Activated CD4-positive, alpha-beta T cell treated with anti-CD3 and anti-CD28 coated beads, Interleukin-2, amount 10 ng/mL, durations not matched to agents 24 days and 14 days (primary cell): ENCODE measurements at regions not wholly inside any gene's neighbourhood (a gene's known extent, or its start where the extent isn't known, plus 50 kb on each side); places are given as distances from the start of the nearest gene placed in this dataset.

Experiments
- DNase-seq: peaks from one replicate; pipeline ENCODE4 v3.0.0; 2022
- H3K27ac Mint-ChIP-seq: one replicate; pipeline ENCODE4 v1.8.0; 2022; ENCODE audit warnings: mild to moderate bottlenecking, mixed read lengths
- H3K27me3 Mint-ChIP-seq: one replicate; pipeline ENCODE4 v1.8.0; 2022; ENCODE audit warnings: mixed read lengths
- H3K36me3 Mint-ChIP-seq: one replicate; pipeline ENCODE4 v1.8.0; 2022; ENCODE audit warnings: low read depth, mild to moderate bottlenecking, mixed read lengths
- H3K4me1 Mint-ChIP-seq: one replicate; pipeline ENCODE4 v1.8.0; 2021; ENCODE audit warnings: mixed read lengths
- H3K4me3 Mint-ChIP-seq: one replicate; pipeline ENCODE4 v1.8.0; 2022; ENCODE audit warnings: mild to moderate bottlenecking, moderate library complexity, mixed read lengths
- H3K9me3 Mint-ChIP-seq: one replicate; pipeline ENCODE4 v1.8.0; 2021; ENCODE audit warnings: mixed read lengths
- intact Hi-C: fragments of 100-400 bp; cut with micrococcal nuclease; formaldehyde crosslinking; loops from one replicate; pipeline ENCODE4 v1.15.1; 2023

DNA sequence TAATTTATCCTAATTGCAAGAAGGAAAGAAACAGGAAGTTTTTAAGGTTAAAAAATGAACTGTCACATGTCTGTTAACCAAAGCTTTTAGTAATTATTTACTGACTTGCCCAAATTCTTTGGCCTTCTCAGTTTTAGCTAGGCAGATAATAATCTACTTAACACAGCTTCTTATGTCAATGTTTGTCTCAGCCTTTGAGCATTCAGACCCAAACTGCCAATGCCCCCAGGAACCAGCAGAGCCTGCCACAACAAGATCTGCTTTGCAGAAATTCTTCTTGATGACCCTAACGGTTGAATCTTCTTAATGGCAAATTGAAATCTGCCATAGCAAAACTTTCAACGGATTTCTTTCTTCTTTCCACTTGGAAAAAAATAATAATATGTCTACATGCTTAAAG, 792.4 kb upstream of the ADGRL2 start:
- H3K4me1 Mint-ChIP-seq: no peaks in the 10 kb centered on the region
- H3K9me3 Mint-ChIP-seq: no peaks in the 10 kb centered on the region
- no peaks in the 10 kb centered on the region for H3K27me3 Mint-ChIP-seq
- no peaks in the 10 kb centered on the region for H3K36me3 Mint-ChIP-seq
- DNase-seq: no peak
- H3K27ac Mint-ChIP-seq: no peak overlapping the region
- intact Hi-C loops: no loop called here
- H3K4me3 Mint-ChIP-seq: no peak overlapping the region

DNA sequence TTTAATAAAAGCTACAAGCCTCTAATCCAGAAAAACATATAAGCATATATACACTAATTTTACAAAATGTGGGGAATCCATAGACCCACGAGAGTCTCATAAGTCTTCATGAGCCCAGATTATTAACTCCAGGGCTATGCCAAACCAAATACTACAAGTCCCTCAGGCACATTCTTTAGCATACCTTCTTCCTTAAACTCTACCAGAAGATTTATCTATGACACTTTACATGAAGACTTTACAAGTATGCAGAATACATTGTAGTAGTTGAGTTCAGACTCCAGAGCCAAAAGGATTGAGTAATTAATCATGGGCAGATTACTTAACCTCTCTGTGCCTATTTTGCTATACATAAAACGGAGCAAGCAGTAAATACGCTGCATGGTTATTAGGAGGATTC, 793.7 kb upstream of the ADGRL2 start:
- DNase-seq: no peak
- no peak overlapping the region for H3K4me3 Mint-ChIP-seq
- H3K9me3 Mint-ChIP-seq: no peaks in the 10 kb centered on the region
- H3K36me3 Mint-ChIP-seq: no peaks in the 10 kb centered on the region
- intact Hi-C loops: no loop called here
- H3K4me1 Mint-ChIP-seq: no peaks in the 10 kb centered on the region
- no peak overlapping the region for H3K27ac Mint-ChIP-seq
- H3K27me3 Mint-ChIP-seq: no peaks in the 10 kb centered on the region

DNA sequence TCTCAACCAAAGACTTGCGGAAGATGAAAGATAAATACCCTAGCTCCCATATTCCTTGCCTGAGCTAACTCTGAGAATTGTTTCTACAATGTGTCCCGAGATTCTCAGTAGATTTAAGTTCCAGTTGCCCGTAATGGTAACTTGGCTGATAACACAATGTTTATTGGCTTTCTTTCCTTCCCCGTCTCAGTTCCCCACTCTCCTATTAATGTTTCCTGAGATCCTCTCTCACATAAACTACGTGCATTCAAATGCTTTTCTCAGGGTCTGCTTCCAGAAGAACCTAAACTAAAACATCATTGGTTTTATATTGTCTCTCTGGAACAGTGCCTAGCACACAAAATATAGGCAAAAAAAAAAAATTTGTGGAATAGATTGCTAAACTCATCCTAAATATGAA, 794.2 kb upstream of the ADGRL2 start:
- intact Hi-C loops: no loop called here
- Mint-ChIP-seq H3K27me3 (no peaks in the 10 kb centered on the region), H3K27ac (no peak overlapping the region), H3K9me3 (no peaks in the 10 kb centered on the region), H3K36me3 (no peaks in the 10 kb centered on the region), H3K4me3 (no peak overlapping the region), H3K4me1 (no peaks in the 10 kb centered on the region)
- DNase-seq: no peak

DNA sequence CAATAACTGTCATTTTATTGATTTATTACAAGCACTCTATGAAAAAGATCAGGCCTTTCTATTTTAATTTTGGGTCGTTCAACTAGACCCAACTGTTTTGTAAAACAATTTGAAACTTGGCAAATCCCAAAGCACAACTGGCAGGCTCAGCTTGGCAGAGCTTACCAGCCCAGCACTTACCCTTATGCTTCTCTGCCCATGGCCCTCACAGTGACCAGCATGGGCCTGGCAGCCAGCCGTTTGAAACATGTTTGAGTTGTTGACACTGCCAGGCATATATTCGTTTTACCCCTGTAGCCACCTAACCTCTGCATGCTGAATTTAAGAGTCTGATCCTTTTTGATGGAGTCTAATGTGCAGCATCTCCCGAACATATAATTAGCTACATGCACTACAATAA, 796.7 kb upstream of the ADGRL2 start:
- DNase-seq: no peak
- intact Hi-C loops: no loop called here
- no peaks in the 10 kb centered on the region for H3K36me3 Mint-ChIP-seq
- peaks cover 8% of the 10 kb centered on the region for H3K9me3 Mint-ChIP-seq
- H3K4me1 Mint-ChIP-seq: no peaks in the 10 kb centered on the region
- H3K27me3 Mint-ChIP-seq: no peaks in the 10 kb centered on the region
- no peak overlapping the region for H3K27ac Mint-ChIP-seq
- no peak overlapping the region for H3K4me3 Mint-ChIP-seq

DNA sequence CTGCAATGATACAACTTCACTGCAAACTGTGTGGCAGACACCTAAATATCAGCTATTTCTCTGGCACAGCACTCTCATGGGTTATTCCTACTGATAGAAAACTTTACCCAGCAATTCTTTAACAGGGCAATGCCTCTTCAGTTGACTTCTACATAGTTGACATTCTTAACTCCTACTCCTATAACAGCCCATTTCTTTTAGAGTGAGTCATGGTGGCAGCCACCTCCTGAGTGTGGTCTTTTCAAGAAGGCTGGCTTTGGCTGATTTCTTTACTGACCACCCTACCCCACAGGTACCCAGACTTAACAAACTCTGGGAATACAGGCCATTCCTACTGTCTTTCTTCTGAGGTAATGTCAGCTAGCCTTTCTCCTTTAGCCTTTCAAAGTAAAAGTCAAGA, 805.8 kb upstream of the ADGRL2 start:
- DNase-seq: no peak
- no peak overlapping the region for H3K27ac Mint-ChIP-seq
- intact Hi-C loops: no loop called here
- no peaks in the 10 kb centered on the region for H3K27me3 Mint-ChIP-seq
- no peaks in the 10 kb centered on the region for H3K36me3 Mint-ChIP-seq
- H3K9me3 Mint-ChIP-seq: peaks cover 3% of the 10 kb centered on the region
- H3K4me1 Mint-ChIP-seq: no peaks in the 10 kb centered on the region
- H3K4me3 Mint-ChIP-seq: no peak overlapping the region

DNA sequence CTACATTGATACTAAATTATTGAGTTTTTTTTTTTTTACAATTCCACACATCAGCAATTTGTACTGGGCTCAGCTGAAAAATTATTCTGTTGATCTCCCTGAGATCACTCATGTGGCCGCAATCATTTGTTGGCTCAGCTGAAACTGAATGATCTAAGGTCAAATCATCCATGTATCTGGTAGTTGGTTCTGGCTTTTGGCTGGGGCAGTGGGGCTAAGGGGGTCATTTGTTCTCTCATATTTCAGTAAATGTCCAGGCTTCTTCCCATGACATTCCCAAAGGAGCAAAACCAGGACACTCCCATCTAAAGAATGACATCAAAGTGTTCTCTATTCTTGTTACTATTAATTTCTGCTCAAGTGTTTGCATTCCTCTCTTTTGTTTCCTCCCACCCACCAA, 806.7 kb upstream of the ADGRL2 start:
- intact Hi-C loops: no loop called here
- Mint-ChIP-seq H3K27me3 (no peaks in the 10 kb centered on the region), H3K9me3 (no peaks in the 10 kb centered on the region), H3K27ac (no peak overlapping the region), H3K4me1 (no peaks in the 10 kb centered on the region), H3K36me3 (no peaks in the 10 kb centered on the region), H3K4me3 (no peak overlapping the region)
- no peak for DNase-seq

DNA sequence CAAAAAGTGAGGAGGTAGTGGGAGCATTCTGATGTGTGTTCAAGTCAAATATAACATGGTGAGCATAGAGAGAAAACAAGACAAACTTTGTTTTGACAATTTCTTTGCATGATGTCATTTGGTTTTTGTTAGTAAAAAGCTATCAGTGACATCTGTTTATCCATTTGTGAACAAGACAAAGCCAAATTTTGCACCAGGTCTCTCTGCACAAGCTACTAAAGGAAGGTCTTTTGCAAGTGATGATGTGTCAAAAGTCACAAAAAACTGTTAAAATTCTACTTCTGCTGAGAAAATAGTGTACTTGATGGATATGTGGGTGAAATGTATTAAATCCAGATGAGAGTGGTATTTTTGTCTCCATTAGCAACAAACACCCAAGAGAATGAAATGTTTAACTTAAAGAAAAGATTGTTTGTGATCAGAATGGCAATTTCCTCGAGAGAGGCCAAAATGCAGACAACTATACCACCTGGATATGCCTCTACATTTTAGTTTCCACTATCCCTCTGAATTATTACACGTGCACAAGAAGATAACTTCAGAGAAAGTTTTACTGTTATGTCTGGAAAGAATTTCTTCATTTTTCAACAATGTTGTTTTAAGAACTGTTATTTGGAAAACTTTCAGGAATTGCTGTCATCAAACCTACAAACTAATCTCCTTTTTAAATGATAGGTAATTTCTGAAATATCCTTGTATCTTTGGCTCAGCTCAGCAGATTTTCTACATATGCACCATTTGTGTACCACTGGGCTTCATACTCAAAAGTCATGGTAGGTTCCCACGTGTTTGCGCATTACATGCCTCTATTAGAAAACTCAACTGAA, 807.4 kb upstream of the ADGRL2 start:
- Mint-ChIP-seq H3K27ac (no peak overlapping the region), H3K4me1 (no peaks in the 10 kb centered on the region), H3K4me3 (no peak overlapping the region), H3K36me3 (no peaks in the 10 kb centered on the region), H3K9me3 (no peaks in the 10 kb centered on the region), H3K27me3 (no peaks in the 10 kb centered on the region)
- intact Hi-C loops: no loop called here
- DNase-seq: no peak

DNA sequence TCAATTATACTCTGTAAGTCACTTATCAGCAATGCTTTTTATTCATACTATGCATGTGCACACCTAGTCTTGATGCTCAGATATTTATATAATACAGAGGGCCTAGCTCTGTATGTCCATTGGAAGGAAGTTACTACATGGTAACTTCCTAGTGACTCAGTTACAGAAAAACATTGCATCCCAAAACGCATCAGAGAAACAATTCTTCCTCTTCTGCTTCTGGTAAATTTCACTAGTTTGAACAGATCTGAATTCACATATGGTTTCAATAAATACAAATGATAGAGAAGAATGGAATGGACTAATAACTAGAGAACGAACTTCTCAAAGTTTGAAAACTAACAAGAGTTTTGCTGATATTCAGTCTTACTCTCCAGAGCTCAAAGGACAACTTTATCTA, 811.3 kb upstream of the ADGRL2 start:
- Mint-ChIP-seq H3K27ac (no peak overlapping the region), H3K4me1 (no peaks in the 10 kb centered on the region), H3K9me3 (no peaks in the 10 kb centered on the region), H3K27me3 (no peaks in the 10 kb centered on the region), H3K4me3 (no peak overlapping the region), H3K36me3 (no peaks in the 10 kb centered on the region)
- no peak for DNase-seq
- intact Hi-C loops: no loop called here

DNA sequence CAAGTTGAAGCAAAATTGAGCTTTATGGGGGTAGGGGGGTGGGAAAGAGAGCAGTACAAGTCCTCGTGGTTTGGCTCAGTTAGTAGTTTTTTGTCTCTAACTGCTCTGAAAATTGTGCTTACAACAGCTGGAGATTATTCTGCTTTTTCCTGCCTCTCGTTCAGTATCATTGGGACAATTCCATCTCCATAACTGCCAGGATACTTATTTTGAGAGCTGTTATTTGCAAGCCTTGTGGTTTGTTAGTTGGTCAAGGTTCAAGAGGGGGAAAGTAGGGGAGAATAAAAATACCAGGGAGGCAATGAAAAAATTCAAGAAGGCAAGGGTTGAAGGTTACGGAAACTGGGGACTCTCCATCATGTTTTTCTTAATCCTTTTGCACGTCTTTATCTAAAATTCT, 811.8 kb upstream of the ADGRL2 start:
- no peak overlapping the region for H3K4me3 Mint-ChIP-seq
- no peak overlapping the region for H3K27ac Mint-ChIP-seq
- intact Hi-C loops: no loop called here
- no peaks in the 10 kb centered on the region for H3K4me1 Mint-ChIP-seq
- DNase-seq: no peak
- H3K27me3 Mint-ChIP-seq: no peaks in the 10 kb centered on the region
- H3K9me3 Mint-ChIP-seq: no peaks in the 10 kb centered on the region
- no peaks in the 10 kb centered on the region for H3K36me3 Mint-ChIP-seq

DNA sequence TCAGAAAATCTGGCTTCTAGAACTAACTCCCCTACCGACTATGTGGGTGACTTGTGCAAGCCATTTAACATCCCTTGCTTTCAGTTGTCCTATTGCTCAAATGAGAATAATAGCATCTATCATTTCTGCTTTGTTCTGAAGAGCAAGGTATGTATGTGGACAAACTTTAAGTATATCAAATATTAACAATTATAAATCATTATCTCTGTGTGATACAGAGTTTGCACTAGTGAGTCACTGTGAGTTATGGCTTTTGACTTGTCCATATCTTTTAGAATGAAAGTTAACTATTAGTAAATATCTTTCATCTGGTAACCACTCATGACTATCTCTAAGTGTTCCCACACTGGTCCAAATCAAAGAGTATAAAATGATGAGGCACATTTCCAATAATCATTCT, 812.9 kb upstream of the ADGRL2 start:
- no peaks in the 10 kb centered on the region for H3K27me3 Mint-ChIP-seq
- H3K4me1 Mint-ChIP-seq: no peaks in the 10 kb centered on the region
- no peaks in the 10 kb centered on the region for H3K9me3 Mint-ChIP-seq
- no peak for DNase-seq
- H3K4me3 Mint-ChIP-seq: no peak overlapping the region
- no peaks in the 10 kb centered on the region for H3K36me3 Mint-ChIP-seq
- H3K27ac Mint-ChIP-seq: no peak overlapping the region
- intact Hi-C loops: no loop called here

DNA sequence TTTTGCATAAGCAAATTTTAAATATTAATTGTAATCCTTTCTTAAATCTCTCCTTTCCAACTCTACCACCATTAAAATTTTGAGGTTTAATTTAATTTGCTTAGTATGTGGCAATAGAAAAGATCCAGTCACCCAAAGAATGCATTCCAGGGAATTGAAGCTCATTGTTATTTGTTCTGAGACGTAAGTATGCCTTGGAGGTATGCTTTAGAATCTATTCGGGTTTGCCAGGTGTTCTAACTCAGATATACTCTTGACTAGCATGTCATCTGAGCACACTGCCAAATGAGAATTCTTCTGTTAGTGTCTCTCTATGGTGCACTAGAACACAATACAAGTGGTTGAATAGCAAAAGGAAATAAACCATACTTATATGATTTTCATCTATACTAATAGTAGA, 813.6 kb upstream of the ADGRL2 start:
- Mint-ChIP-seq H3K27me3 (no peaks in the 10 kb centered on the region), H3K4me1 (no peaks in the 10 kb centered on the region), H3K27ac (no peak overlapping the region), H3K9me3 (no peaks in the 10 kb centered on the region), H3K36me3 (no peaks in the 10 kb centered on the region), H3K4me3 (no peak overlapping the region)
- DNase-seq: no peak
- intact Hi-C loops: no loop called here

DNA sequence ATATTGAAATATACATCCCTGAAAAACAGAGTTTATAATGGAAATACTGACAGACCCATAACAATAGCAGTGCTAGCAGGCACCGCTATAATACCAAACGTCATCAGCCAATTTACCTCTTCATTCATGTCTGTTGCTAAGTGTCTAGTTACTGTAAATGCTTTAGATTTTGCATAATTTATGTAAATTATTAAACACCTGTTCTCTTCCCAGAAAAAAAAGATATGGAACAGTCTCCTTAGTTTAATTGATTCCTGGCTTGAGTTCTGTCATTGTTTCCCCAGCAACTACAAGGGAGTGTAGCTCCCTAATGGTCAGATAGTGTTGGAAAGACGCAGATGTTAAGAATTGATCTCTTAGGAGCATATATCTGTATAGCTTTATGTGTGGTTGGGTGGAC, 817.9 kb upstream of the ADGRL2 start:
- H3K27me3 Mint-ChIP-seq: no peaks in the 10 kb centered on the region
- no peaks in the 10 kb centered on the region for H3K36me3 Mint-ChIP-seq
- intact Hi-C loops: no loop called here
- no peak overlapping the region for H3K27ac Mint-ChIP-seq
- H3K4me3 Mint-ChIP-seq: no peak overlapping the region
- H3K4me1 Mint-ChIP-seq: no peaks in the 10 kb centered on the region
- H3K9me3 Mint-ChIP-seq: no peaks in the 10 kb centered on the region
- DNase-seq: no peak

DNA sequence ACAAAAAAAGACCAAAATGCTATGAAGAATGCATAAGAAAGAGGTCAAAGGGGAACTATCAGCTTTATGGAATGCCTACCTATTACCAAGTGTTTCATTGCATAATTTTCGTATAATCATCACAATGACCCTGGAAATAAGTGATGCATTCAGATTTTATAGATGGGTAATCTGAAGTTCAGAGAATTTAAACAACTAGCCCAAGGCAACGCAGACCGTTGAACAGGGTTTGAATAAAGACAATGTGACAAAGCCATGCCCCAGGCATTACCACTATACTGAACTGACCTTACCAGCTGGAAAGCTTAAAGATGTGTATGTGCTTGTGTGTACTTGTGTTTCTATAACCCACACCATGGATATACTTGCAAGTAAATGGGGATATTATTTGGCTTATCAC, 827.6 kb upstream of the ADGRL2 start:
- H3K36me3 Mint-ChIP-seq: no peaks in the 10 kb centered on the region
- intact Hi-C loops: no loop called here
- DNase-seq: no peak
- H3K4me3 Mint-ChIP-seq: no peak overlapping the region
- no peaks in the 10 kb centered on the region for H3K27me3 Mint-ChIP-seq
- H3K27ac Mint-ChIP-seq: no peak overlapping the region
- H3K4me1 Mint-ChIP-seq: no peaks in the 10 kb centered on the region
- no peaks in the 10 kb centered on the region for H3K9me3 Mint-ChIP-seq

DNA sequence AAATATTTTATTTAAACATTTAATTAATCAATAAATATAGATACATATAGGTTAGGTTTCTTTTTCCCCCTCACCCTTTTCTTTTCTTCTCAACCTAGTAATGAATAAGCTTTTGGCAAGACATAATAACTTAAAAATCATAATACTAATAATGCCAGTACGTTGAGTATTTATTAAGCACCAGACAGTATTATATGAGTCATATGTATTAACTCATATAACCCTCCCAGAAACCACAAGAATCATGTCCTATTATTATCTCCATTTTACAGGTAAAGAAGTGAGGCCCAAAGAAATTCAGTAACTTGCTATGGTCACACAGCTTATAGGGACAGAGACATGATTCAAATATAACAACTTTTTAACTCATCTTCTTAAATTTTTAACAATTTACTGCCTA, 834.5 kb upstream of the ADGRL2 start:
- H3K4me1 Mint-ChIP-seq: no peaks in the 10 kb centered on the region

DNA sequence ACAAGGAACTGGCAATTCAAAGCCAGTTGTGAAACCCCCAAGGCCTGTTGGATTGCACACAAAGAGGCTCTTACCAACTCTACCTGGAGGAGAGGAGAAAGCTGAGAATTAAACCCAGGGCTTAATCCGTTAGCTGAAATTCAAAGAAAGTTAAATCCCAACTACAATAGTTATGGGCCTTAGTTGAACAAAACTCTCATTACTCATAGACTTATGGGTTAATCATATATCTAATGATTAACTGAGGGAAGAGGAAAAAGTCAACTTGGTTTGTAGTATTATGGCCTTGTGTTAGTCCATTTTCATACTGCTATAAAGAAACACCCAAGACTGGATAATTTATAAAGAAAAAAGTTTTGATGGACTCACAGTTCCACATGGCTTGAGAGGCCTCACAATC, 838.2 kb upstream of the ADGRL2 start:
- H3K27me3 Mint-ChIP-seq: no peaks in the 10 kb centered on the region

More for the DNA sequence above, 834.5 kb upstream of the ADGRL2 start:
- no peaks in the 10 kb centered on the region for H3K9me3 Mint-ChIP-seq
- H3K27ac Mint-ChIP-seq: no peak overlapping the region
- intact Hi-C loops: no loop called here
- no peaks in the 10 kb centered on the region for H3K27me3 Mint-ChIP-seq
- no peak overlapping the region for H3K4me3 Mint-ChIP-seq
- H3K36me3 Mint-ChIP-seq: no peaks in the 10 kb centered on the region
- no peak for DNase-seq

More for the DNA sequence above, 838.2 kb upstream of the ADGRL2 start:
- no peaks in the 10 kb centered on the region for H3K9me3 Mint-ChIP-seq
- no peaks in the 10 kb centered on the region for H3K36me3 Mint-ChIP-seq
- H3K4me3 Mint-ChIP-seq: no peak overlapping the region
- H3K4me1 Mint-ChIP-seq: no peaks in the 10 kb centered on the region
- DNase-seq: no peak
- no peak overlapping the region for H3K27ac Mint-ChIP-seq
- intact Hi-C loops: no loop called here
